ENCODE measurements at regions not wholly inside any gene's neighbourhood (a gene's known extent, or its start where the extent isn't known, plus 50 kb on each side); places are given as distances from the start of the nearest gene placed in this dataset.

DNA sequence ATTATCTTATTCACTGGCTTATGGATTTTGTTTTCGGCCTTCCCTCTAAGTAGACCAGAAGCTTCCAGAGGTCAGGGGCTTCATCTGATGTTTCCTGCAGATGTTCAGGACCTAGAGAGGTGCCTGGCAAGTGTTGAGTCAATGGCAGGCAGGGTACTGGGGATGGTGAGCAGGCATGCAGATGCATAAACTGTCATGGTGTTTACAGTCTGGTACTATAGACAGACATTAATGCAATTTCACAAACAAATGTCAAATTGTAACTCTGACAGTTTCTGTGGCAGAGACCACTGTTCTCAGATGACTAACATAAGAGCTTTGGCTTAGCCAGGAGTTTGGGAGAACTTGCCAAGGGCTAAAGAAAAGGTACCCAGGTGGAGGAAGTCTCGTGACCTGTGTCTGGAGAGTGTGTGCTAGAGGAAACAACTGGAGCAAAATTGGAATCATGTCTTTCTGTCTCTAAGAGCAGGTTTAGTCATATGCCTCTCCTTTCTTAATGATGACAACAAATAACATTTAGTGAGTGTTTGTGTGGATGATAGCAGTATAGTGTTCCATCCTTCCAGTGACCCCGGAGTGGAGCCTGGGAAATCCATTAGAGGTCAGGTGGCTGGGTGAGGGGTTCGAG, 53.7 kb upstream of the TRAK1 start:
- no peak for ATAC-seq
- no peak for DNase-seq
- Histone ChIP-seq H3K27ac (ENCODE audit: low read length) (peak overlapping the region; percentile 96), H3K27me3 (ENCODE audit: control insufficient read depth, insufficient read depth) (no peaks in the 10 kb centered on the region), H3K4me1 (ENCODE audit: control insufficient read depth, insufficient read depth, low read length) (peaks cover 26% of the 10 kb centered on the region), H3K9me3 (ENCODE audit: control insufficient read depth, low read length) (no peaks in the 10 kb centered on the region), H3K4me3 (ENCODE audit: low read length) (no peak overlapping the region)
- 60% methylated on average over 4 of the region's 4 CpGs for WGBS
- intact Hi-C loops (cut with DNase I): no loop called here

DNA sequence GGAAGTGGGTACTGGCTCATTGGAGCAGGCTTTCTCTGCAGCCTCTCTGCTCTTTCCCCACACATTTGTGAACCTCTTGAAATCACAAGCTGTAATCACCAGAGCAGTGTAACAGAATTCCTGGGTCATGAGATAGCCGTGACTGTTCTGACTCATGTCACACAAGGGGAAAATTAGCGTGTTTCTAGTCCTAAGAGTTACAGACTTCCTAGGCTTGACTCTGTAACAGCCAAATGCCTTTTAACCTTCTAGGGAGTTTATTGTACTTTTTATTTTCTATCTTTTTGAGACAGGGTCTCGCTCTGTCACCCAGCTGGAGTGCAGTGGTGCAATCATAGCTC, 54.7 kb upstream of the TRAK1 start:
- peaks cover 28% of the 10 kb centered on the region for H3K4me1 ChIP-seq (ENCODE audit: control insufficient read depth, insufficient read depth, low read length)
- H3K9me3 ChIP-seq (ENCODE audit: control insufficient read depth, low read length): no peaks in the 10 kb centered on the region
- H3K27ac ChIP-seq (ENCODE audit: low read length): peak overlapping the region; percentile 96
- ATAC-seq (peak; percentile 90), DNase-seq (no peak)
- WGBS: 25% methylated on average over 3 of the region's 3 CpGs
- intact Hi-C loops (cut with DNase I): no loop called here
- H3K4me3 ChIP-seq (ENCODE audit: low read length): no peak overlapping the region
- H3K27me3 ChIP-seq (ENCODE audit: control insufficient read depth, insufficient read depth): no peaks in the 10 kb centered on the region

- DNase-seq (peak in 2 of 3 donors; percentile 63 to 65), ATAC-seq (peak; percentile 33)
- H3K4me1 ChIP-seq (ENCODE audit: control insufficient read depth, insufficient read depth, low read length): peaks cover 28% of the 10 kb centered on the region
- intact Hi-C loops (cut with DNase I): no loop called here
- H3K27me3 ChIP-seq (ENCODE audit: control insufficient read depth, insufficient read depth): no peaks in the 10 kb centered on the region
- H3K4me3 ChIP-seq (ENCODE audit: low read length): no peak overlapping the region
- no peaks in the 10 kb centered on the region for H3K9me3 ChIP-seq (ENCODE audit: control insufficient read depth, low read length)
- 36% methylated on average over 4 of the region's 4 CpGs for WGBS
- H3K27ac ChIP-seq (ENCODE audit: low read length): peak overlapping the region; percentile 96
Observed at GRCh38 chr3:42035816-42036482, 55.2 kb upstream of the TRAK1 start.

DNA sequence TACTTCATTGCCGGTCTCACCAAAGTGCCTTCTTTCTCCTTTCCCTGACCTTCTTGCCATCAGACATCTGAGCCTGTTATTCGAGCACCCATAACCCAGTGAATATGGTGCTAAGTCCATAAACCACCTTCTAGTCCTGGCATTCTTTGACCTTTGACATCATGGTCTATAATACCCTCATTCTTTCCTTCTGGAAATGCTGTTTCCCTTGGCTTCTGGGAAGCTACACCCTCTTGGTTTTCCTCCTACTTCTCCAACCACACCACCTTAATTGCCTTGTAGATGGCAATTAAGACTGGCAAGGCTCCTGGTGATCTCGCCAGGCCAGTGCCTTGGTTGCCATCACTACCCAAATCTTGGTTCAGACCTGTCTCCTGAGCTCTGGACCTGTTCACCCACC, 56.1 kb upstream of the TRAK1 start:
- intact Hi-C loops (cut with DNase I): no loop called here
- Histone ChIP-seq H3K4me1 (ENCODE audit: control insufficient read depth, insufficient read depth, low read length) (peaks cover 28% of the 10 kb centered on the region), H3K4me3 (ENCODE audit: low read length) (no peak overlapping the region), H3K27me3 (ENCODE audit: control insufficient read depth, insufficient read depth) (no peaks in the 10 kb centered on the region), H3K27ac (ENCODE audit: low read length) (peak overlapping the region; percentile 85), H3K9me3 (ENCODE audit: control insufficient read depth, low read length) (no peaks in the 10 kb centered on the region)
- ATAC-seq (no peak), DNase-seq (peak in 1 of 3 donors; percentile 37)
- WGBS: 92% methylated on average over 3 of the region's 3 CpGs

GRCh38 chr3:42033741-42034140, 57.4 kb upstream of the TRAK1 start:
- no peak for DNase-seq
- H3K27me3 ChIP-seq (ENCODE audit: control insufficient read depth, insufficient read depth): no peaks in the 10 kb centered on the region
- H3K4me3 ChIP-seq (ENCODE audit: low read length): no peak overlapping the region
- H3K27ac ChIP-seq (ENCODE audit: low read length): peak overlapping the region; percentile 51
- H3K4me1 ChIP-seq (ENCODE audit: control insufficient read depth, insufficient read depth, low read length): peaks cover 31% of the 10 kb centered on the region
- intact Hi-C loops (cut with DNase I): loop anchor here in 1 of 4 donors (5.0 kb wide), 1 partner anchor 39 kb away; no protein-coding TSS in a partner anchor
- 96% methylated on average over 2 of the region's 2 CpGs for WGBS
- ATAC-seq: no peak
- no peaks in the 10 kb centered on the region for H3K9me3 ChIP-seq (ENCODE audit: control insufficient read depth, low read length)

- peaks cover 29% of the 10 kb centered on the region for H3K4me1 ChIP-seq (ENCODE audit: control insufficient read depth, insufficient read depth, low read length)
- H3K27me3 ChIP-seq (ENCODE audit: control insufficient read depth, insufficient read depth): no peaks in the 10 kb centered on the region
- H3K4me3 ChIP-seq (ENCODE audit: low read length): no peak overlapping the region
- intact Hi-C loops (cut with DNase I): loop anchor here in 1 of 4 donors (5.0 kb wide), 1 partner anchor 39 kb away; no protein-coding TSS in a partner anchor
- ATAC-seq (peak; percentile 42 to 44), DNase-seq (peak; percentile 71 to 87 (median 74))
- no peaks in the 10 kb centered on the region for H3K9me3 ChIP-seq (ENCODE audit: control insufficient read depth, low read length)
- 45% methylated on average over 15 of the region's 15 CpGs for WGBS
- H3K27ac ChIP-seq (ENCODE audit: low read length): peak overlapping the region; percentile 80
Observed at GRCh38 chr3:42032693-42033349, 58.3 kb upstream of the TRAK1 start.

DNA sequence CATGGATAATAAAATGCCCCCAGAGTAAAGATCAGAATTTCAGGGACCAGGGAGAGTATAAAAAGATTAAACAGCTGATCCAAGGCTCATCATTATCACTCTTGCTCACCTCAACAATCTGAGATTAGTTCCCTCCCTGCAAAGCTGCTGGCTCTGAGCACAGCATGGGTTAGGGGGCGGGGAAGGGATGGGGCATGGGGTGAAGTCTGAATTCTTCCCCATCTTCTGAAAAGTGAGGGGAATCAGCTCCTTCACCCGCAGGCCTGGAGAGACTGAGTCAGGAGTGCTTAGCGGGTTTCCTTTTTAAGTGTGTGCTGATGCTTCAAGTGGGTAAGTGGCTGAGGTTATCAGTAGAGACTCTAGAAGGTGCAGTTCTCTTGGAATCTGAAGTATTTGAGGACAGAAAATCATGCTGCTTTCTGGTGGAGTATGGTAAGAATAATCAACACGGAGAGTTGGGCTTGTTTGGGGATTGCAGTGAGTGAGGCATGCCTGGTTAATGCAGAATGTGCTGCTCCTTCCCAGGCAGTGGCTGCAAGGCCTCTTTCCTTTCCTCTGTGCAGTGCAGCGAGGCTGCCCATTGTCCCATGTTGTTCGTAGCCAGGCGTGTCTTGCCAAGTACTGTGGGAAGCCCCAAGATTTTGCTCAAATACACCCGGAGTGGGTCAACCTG, 59.2 kb upstream of the TRAK1 start:
- DNase-seq: no peak
- peak; percentile 47 to 56 for ATAC-seq
- intact Hi-C loops (cut with DNase I): loop anchor here in 1 of 4 donors (5.0 kb wide), 1 partner anchor 40 kb away; no protein-coding TSS in a partner anchor
- Histone ChIP-seq H3K27ac (ENCODE audit: low read length) (peak overlapping the region; percentile 83), H3K27me3 (ENCODE audit: control insufficient read depth, insufficient read depth) (no peaks in the 10 kb centered on the region), H3K9me3 (ENCODE audit: control insufficient read depth, low read length) (no peaks in the 10 kb centered on the region), H3K4me3 (ENCODE audit: low read length) (no peak overlapping the region), H3K4me1 (ENCODE audit: control insufficient read depth, insufficient read depth, low read length) (peaks cover 24% of the 10 kb centered on the region)
- WGBS: 32% methylated on average over 8 of the region's 8 CpGs

DNA sequence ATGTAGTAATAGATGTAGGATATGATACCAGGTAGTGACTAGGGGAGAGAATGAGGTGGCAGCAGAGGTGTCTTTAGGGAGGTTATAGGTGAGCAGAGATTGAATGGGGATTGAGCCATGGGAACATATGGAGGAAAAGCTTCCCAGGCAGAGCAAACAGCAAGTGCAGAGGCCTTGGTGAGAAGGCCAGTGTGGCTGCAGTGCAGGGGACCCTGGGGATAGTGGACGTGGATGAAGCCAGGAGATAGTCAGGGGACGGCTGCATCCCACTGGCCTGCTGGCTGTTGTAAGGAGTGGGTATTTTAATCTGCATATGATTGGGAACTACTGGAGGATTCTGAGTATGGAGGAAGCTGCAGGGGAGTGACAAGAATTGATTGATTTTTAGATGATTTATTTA, 62.7 kb upstream of the TRAK1 start:
- DNase-seq: no peak
- no peak for ATAC-seq
- intact Hi-C loops (cut with DNase I): no loop called here
- Histone ChIP-seq H3K27ac (ENCODE audit: low read length) (no peak overlapping the region), H3K27me3 (ENCODE audit: control insufficient read depth, insufficient read depth) (no peaks in the 10 kb centered on the region), H3K4me3 (ENCODE audit: low read length) (no peak overlapping the region), H3K4me1 (ENCODE audit: control insufficient read depth, insufficient read depth, low read length) (peaks cover 15% of the 10 kb centered on the region), H3K9me3 (ENCODE audit: control insufficient read depth, low read length) (no peaks in the 10 kb centered on the region)
- WGBS: 66% methylated on average over 2 of the region's 2 CpGs

DNA sequence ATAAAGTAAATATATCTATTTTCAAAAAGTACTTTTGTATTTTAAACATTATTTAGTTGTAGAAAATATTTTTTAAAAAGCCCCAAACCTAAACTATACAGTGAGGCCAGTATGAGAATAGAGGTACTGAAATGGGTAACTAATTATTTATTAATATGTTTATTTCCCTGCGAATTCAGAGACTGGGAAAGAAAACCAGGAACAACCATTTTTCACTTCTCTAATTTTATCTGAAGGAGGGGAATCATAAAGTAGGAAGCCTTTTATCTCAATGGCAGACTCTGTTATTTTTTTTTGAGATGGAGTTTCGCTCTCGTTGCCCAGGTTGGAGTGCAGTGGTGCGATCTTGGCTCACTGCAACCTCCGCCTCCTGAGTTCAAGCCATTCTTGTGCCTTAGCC, 63.6 kb upstream of the TRAK1 start:
- H3K4me1 ChIP-seq (ENCODE audit: control insufficient read depth, insufficient read depth, low read length): peaks cover 8% of the 10 kb centered on the region
- WGBS: 78% methylated on average over 5 of the region's 5 CpGs
- H3K27ac ChIP-seq (ENCODE audit: low read length): no peak overlapping the region
- no peaks in the 10 kb centered on the region for H3K27me3 ChIP-seq (ENCODE audit: control insufficient read depth, insufficient read depth)
- DNase-seq (no peak), ATAC-seq (no peak)
- intact Hi-C loops (cut with DNase I): no loop called here
- no peaks in the 10 kb centered on the region for H3K9me3 ChIP-seq (ENCODE audit: control insufficient read depth, low read length)
- no peak overlapping the region for H3K4me3 ChIP-seq (ENCODE audit: low read length)

DNA sequence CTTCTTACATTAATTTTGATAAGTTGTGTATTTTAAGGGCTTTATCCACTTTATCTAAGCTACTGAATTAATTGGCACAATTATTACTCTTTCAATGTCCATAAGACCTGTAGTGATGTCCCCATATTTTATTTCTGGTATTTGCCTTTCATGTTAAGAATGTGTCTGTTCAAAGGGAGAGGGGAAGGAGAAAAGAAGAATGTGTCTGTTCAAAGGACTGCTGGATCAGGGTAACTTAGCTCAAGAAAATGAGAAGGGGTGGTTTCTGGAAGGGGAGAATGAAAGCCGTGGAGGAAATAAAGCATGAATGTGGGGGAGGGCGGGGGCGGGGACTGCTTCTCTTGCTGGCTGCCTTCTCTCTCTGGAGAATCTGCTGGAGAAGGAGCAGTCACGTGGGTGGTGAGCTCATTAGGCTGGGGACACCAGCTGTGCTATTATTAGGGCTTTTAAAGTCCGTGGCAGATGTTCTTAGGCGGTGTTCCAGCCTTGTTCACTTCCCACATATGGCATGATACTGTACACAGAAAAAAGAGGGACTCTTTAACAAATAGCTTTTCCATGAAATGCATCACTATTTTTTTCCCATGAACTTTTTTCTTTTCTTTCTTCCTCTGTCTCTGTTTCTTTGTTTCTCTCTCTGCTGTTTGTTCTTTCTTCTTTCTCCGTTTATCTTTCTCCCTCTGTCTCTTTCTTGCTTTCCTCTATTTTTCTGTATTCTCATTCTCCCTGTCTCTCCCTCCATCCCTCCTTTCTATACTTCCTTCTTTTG, 63.7 kb upstream of the ULK4 start:
- Histone ChIP-seq H3K4me1 (ENCODE audit: control insufficient read depth, insufficient read depth, low read length) (peaks cover 6% of the 10 kb centered on the region), H3K4me3 (ENCODE audit: low read length) (peak overlapping the region; percentile 22), H3K27me3 (ENCODE audit: control insufficient read depth, insufficient read depth) (no peaks in the 10 kb centered on the region), H3K9me3 (ENCODE audit: control insufficient read depth, low read length) (no peaks in the 10 kb centered on the region), H3K27ac (ENCODE audit: low read length) (peak overlapping the region; percentile 94)
- ATAC-seq (peak; percentile 97), DNase-seq (peak; percentile 90 to 93 (median 91))
- intact Hi-C loops (cut with DNase I): no loop called here
- 4% methylated on average over 7 of the region's 7 CpGs for WGBS

Data from right cardiac atrium (tissue), 5 donors.